WTC11 (cell line): ENCODE measurements at regions not wholly inside any gene's neighbourhood (a gene's known extent, or its start where the extent isn't known, plus 50 kb on each side); places are given as distances from the start of the nearest gene placed in this dataset.

ENCODE experiments used
- IRF1 ChIP-seq: sonication (generic); formaldehyde crosslinking; IDR thresholded peaks from 2 replicates; pipeline ENCODE4 v1.8.0; 2023; ENCODE audit warnings: missing genetic modification reagents
- NR3C1 ChIP-seq: sonication (generic); formaldehyde crosslinking; conservative IDR thresholded peaks from 2 replicates; pipeline ENCODE4 v1.8.1; 2023; ENCODE audit warnings: low read depth, mild to moderate bottlenecking, missing genetic modification reagents
- TF ChIP-seq, protein P1 (sequence below): sonication (generic); formaldehyde crosslinking; IDR thresholded peaks from 2 replicates; pipeline ENCODE4 v1.8.1; 2022; ENCODE audit warnings: mild to moderate bottlenecking, missing genetic modification reagents, moderate library complexity, borderline replicate concordance
- TF ChIP-seq, protein P2 (sequence below): fragments of 200-600 bp; IDR thresholded peaks from 2 replicates; pipeline ENCODE4 v1.8.0; 2022; ENCODE audit warnings: antibody characterized with exemption

GRCh38 chr2:59295524-59296162 lies 1054.5 kb upstream of the FANCL start:
- no peak for TF ChIP-seq NR3C1
- TF ChIP-seq, protein P1, sequence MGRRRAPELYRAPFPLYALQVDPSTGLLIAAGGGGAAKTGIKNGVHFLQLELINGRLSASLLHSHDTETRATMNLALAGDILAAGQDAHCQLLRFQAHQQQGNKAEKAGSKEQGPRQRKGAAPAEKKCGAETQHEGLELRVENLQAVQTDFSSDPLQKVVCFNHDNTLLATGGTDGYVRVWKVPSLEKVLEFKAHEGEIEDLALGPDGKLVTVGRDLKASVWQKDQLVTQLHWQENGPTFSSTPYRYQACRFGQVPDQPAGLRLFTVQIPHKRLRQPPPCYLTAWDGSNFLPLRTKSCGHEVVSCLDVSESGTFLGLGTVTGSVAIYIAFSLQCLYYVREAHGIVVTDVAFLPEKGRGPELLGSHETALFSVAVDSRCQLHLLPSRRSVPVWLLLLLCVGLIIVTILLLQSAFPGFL (CRISPR knock-in tag) = no peak
- no peak for TF ChIP-seq IRF1 (CRISPR knock-in tag)
- TF ChIP-seq, protein P2, sequence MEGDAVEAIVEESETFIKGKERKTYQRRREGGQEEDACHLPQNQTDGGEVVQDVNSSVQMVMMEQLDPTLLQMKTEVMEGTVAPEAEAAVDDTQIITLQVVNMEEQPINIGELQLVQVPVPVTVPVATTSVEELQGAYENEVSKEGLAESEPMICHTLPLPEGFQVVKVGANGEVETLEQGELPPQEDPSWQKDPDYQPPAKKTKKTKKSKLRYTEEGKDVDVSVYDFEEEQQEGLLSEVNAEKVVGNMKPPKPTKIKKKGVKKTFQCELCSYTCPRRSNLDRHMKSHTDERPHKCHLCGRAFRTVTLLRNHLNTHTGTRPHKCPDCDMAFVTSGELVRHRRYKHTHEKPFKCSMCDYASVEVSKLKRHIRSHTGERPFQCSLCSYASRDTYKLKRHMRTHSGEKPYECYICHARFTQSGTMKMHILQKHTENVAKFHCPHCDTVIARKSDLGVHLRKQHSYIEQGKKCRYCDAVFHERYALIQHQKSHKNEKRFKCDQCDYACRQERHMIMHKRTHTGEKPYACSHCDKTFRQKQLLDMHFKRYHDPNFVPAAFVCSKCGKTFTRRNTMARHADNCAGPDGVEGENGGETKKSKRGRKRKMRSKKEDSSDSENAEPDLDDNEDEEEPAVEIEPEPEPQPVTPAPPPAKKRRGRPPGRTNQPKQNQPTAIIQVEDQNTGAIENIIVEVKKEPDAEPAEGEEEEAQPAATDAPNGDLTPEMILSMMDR = no peak
